Thoracic aorta (tissue), 2 donors: ENCODE measurements at regions not wholly inside any gene's neighbourhood (a gene's known extent, or its start where the extent isn't known, plus 50 kb on each side); places are given as distances from the start of the nearest gene placed in this dataset.
"Not testable (repeated sequence)": the region's sequence is repeated elsewhere in the genome, so short reads cannot be mapped to it uniquely, and the experiment has no call there.

ENCODE experiments used
- ATAC-seq: fragments of 150-250 bp; one replicate; pipeline ENCODE4 v1.8.0; 2017; ENCODE audit warnings: low read depth; ENCODE audit not compliant: insufficient number of reproducible peaks, low FRiP score
- DNase-seq: peaks from one replicate; pipeline ENCODE4 v3.0.0-alpha.2; 2020; ENCODE audit warnings: low spot score
- H3K27ac ChIP-seq, 2 donors: fragments of 200-600 bp; sonication (generic); 1 replicate in 1 of 2; 2 replicates in 1 of 2; pipeline ENCODE4 v1.5.1; 2016; ENCODE audit warnings: mild to moderate bottlenecking in 2 of 2, moderate library complexity in 2 of 2
- H3K27me3 ChIP-seq: fragments of 200-600 bp; sonication (generic); replicated peaks from 2 replicates; pipeline ENCODE4 v1.6.0; 2016; ENCODE audit warnings: mild to moderate bottlenecking; ENCODE audit not compliant: insufficient read depth
- H3K36me3 ChIP-seq: fragments of 200-600 bp; sonication (generic); one replicate; pipeline ENCODE4 v1.5.1; 2016
- H3K4me1 ChIP-seq, 2 donors: fragments of 200-600 bp; sonication (generic); 1 replicate in 1 of 2; 2 replicates in 1 of 2; pipeline versions ENCODE4 v1.5.1 to v1.6.0; 2016; ENCODE audit warnings: low read depth in 2 of 2, mild to moderate bottlenecking in 1 of 2; ENCODE audit not compliant: control insufficient read depth in 1 of 2
- H3K4me3 ChIP-seq: fragments of 200-600 bp; sonication (generic); 2 replicates; pipeline ENCODE4 v1.5.1; 2016; ENCODE audit warnings: mild to moderate bottlenecking
- H3K9me3 ChIP-seq: fragments of 200-600 bp; sonication (generic); 2 replicates; pipeline ENCODE4 v1.5.1; 2016
- CTCF ChIP-seq: fragments of 200-600 bp; sonication (generic); IDR thresholded peaks from one replicate; pipeline ENCODE4 v1.5.1; 2019; ENCODE audit warnings: antibody characterized with exemption

GRCh38 chr6:9704989-9705388 lies 709.9 kb downstream of the TFAP2A start:
- DNase-seq (no peak), ATAC-seq (no peak)
- TF ChIP-seq CTCF: no peak
- Histone ChIP-seq H3K27me3 (no peaks in the 10 kb centered on the region), H3K9me3 (no peaks in the 10 kb centered on the region), H3K4me1 (no peaks in the 10 kb centered on the region), H3K36me3 (no peaks in the 10 kb centered on the region), H3K4me3 (no peak overlapping the region), H3K27ac (no peak overlapping the region)

GRCh38 chr6:9702914-9703313 lies 712.0 kb downstream of the TFAP2A start:
- ATAC-seq (no peak), DNase-seq (no peak)
- no peaks in the 10 kb centered on the region for H3K4me1 ChIP-seq
- H3K4me3 ChIP-seq: no peak overlapping the region
- H3K36me3 ChIP-seq: no peaks in the 10 kb centered on the region
- H3K27me3 ChIP-seq: no peaks in the 10 kb centered on the region
- TF ChIP-seq CTCF: no peak
- no peaks in the 10 kb centered on the region for H3K9me3 ChIP-seq
- H3K27ac ChIP-seq: no peak overlapping the region

- no peak overlapping the region for H3K4me3 ChIP-seq
- no peaks in the 10 kb centered on the region for H3K9me3 ChIP-seq
- no peaks in the 10 kb centered on the region for H3K36me3 ChIP-seq
- no peak overlapping the region for H3K27ac ChIP-seq
- H3K27me3 ChIP-seq: no peaks in the 10 kb centered on the region
- ATAC-seq (no peak), DNase-seq (no peak)
- TF ChIP-seq CTCF: no peak
- H3K4me1 ChIP-seq: no peaks in the 10 kb centered on the region
Measured at GRCh38 chr6:9699888-9700287, 715.0 kb downstream of the TFAP2A start.

- ATAC-seq: no peak
- no peak for DNase-seq
- TF ChIP-seq CTCF: no peak
- no peak overlapping the region for H3K4me3 ChIP-seq
- H3K4me1 ChIP-seq: no peaks in the 10 kb centered on the region
- no peaks in the 10 kb centered on the region for H3K9me3 ChIP-seq
- H3K27ac ChIP-seq: no peak overlapping the region
- no peaks in the 10 kb centered on the region for H3K36me3 ChIP-seq
- no peaks in the 10 kb centered on the region for H3K27me3 ChIP-seq
Measured at GRCh38 chr6:9697263-9697931, 717.5 kb downstream of the TFAP2A start.

- H3K4me1 ChIP-seq: no peaks in the 10 kb centered on the region
- H3K27ac ChIP-seq: no peak overlapping the region
- no peaks in the 10 kb centered on the region for H3K36me3 ChIP-seq
- no peaks in the 10 kb centered on the region for H3K9me3 ChIP-seq
- H3K4me3 ChIP-seq: no peak overlapping the region
- no peak for DNase-seq
- no peak for ATAC-seq
- no peak for TF ChIP-seq CTCF
- H3K27me3 ChIP-seq: no peaks in the 10 kb centered on the region
Measured at GRCh38 chr6:9690388-9690787, 724.5 kb downstream of the TFAP2A start.

GRCh38 chr6:9680727-9681126 lies 734.1 kb downstream of the TFAP2A start:
- H3K27me3 ChIP-seq, H3K4me3 ChIP-seq, H3K9me3 ChIP-seq, H3K36me3 ChIP-seq, H3K4me1 ChIP-seq, ATAC-seq, DNase-seq, H3K27ac ChIP-seq: not testable (repeated sequence)
